GM23248 (cell line): ENCODE measurements at regions not wholly inside any gene's neighbourhood (a gene's known extent, or its start where the extent isn't known, plus 50 kb on each side); places are given as distances from the start of the nearest gene placed in this dataset.

Source experiments
- EZH2 ChIP-seq: fragments of 200-600 bp; sonication (generic); IDR thresholded peaks from 2 replicates; pipeline ENCODE4 v1.6.1; 2018; ENCODE audit warnings: antibody characterized with exemption, mild to moderate bottlenecking; ENCODE audit not compliant: insufficient read depth, poor library complexity, severe bottlenecking
- EZH2phosphoT487 ChIP-seq: fragments of 200-600 bp; sonication (generic); IDR thresholded peaks from 2 replicates; pipeline ENCODE4 v1.6.1; 2018; ENCODE audit warnings: antibody characterized with exemption, moderate library complexity, mild to moderate bottlenecking, low read depth; ENCODE audit not compliant: insufficient read depth

GRCh38 chr2:217067787-217068186, 207.9 kb upstream of the TNP1 start:
- TF ChIP-seq EZH2phosphoT487 (no peak), EZH2 (no peak)
